ENCODE measurements at regions not wholly inside any gene's neighbourhood (a gene's known extent, or its start where the extent isn't known, plus 50 kb on each side); places are given as distances from the start of the nearest gene placed in this dataset.

GRCh38 chr1:163924041-163924440, 602.3 kb downstream of the NUF2 start:
- CTCF ChIA-PET = no interaction called here
- TF ChIP-seq MAX (IDR thresholded peaks at IDR 0.05; ENCODE audit: insufficient read depth, insufficient read length) (no peak), POLR2A (IDR thresholded peaks at IDR 0.05; ENCODE audit: low read depth, low read length) (no peak), CTCF (IDR thresholded peaks at IDR 0.05; ENCODE audit: extremely low read depth in 1 of 2, insufficient read depth in 1 of 2, low read depth in 1 of 2, low read length in 2 of 2) (no peak), JUN (IDR thresholded peaks at IDR 0.05; ENCODE audit: borderline replicate concordance, insufficient read depth, insufficient read length, low read depth) (no peak), FOS (IDR thresholded peaks at IDR 0.05; ENCODE audit: borderline replicate concordance, insufficient read depth, low read length) (no peak), GATA2 (IDR thresholded peaks at IDR 0.05; ENCODE audit: insufficient read depth, insufficient read length, low read depth, low read length) (no peak), EZH2 (IDR thresholded peaks at IDR 0.05; ENCODE audit: borderline replicate concordance, low read depth, low read length, severe bottlenecking) (no peak), POLR2AphosphoS5 (IDR thresholded peaks at IDR 0.05; ENCODE audit: insufficient read depth, low read depth, low read length) (no peak), MYC (IDR thresholded peaks at IDR 0.05; ENCODE audit: low read depth, low read length) (no peak)
- no peak overlapping the region for H2AFZ ChIP-seq (ENCODE audit: low read depth, low read length)
- intact Hi-C loops (cut with micrococcal nuclease) = no loop called here
- H3K27me3 ChIP-seq (ENCODE audit: control insufficient read depth in 2 of 2, insufficient read depth in 2 of 2, low read length in 2 of 2) = no peaks in the 10 kb centered on the region
- POLR2A ChIA-PET = no interaction called here
- H3K4me3 ChIP-seq (replicated peaks in 1 of 3; ENCODE audit: insufficient read depth in 1 of 3, low read depth in 1 of 3, low read length in 3 of 3) = no peak overlapping the region
- dilution Hi-C loops (cut with MboI; ENCODE audit: extremely low pct_ligation_motif_present, low sequenced_read_pairs) = no loop called here
- no peaks in the 10 kb centered on the region for H4K20me1 ChIP-seq (replicated peaks; ENCODE audit: control insufficient read depth, extremely low read depth, insufficient read depth, low read length)
- no peaks in the 10 kb centered on the region for H3K9me1 ChIP-seq (replicated peaks; ENCODE audit: control insufficient read depth, extremely low read depth, insufficient read depth, low read length)
- no peaks in the 10 kb centered on the region for H3K79me2 ChIP-seq (ENCODE audit: control insufficient read depth, insufficient read depth, low read length)
- BruUV-seq (replicated peaks) = no TSS peak
- no peaks in the 10 kb centered on the region for H3K9me3 ChIP-seq (replicated peaks; ENCODE audit: control insufficient read depth, insufficient read depth, low read length)
- DNase-seq (ENCODE audit: low read depth, low spot score) (no peak), FAIRE-seq (no peak)
- H3K27ac ChIP-seq (ENCODE audit: insufficient read depth, low read depth, low read length) = no peak overlapping the region
- no peaks in the 10 kb centered on the region for H3K4me1 ChIP-seq (ENCODE audit: control insufficient read depth, extremely low read depth, insufficient read depth, low read length)
- no peak overlapping the region for H3K4me2 ChIP-seq (ENCODE audit: insufficient read depth, low read length)
- no peak overlapping the region for H3K9ac ChIP-seq (replicated peaks; ENCODE audit: extremely low read depth, insufficient read depth, low read length)
- H3K36me3 ChIP-seq (ENCODE audit: control insufficient read depth in 2 of 2, extremely low read depth in 1 of 2, insufficient read depth in 2 of 2, low read length in 2 of 2) = no peaks in the 10 kb centered on the region
